HEK293T (cell line): ENCODE measurements at regions not wholly inside any gene's neighbourhood (a gene's known extent, or its start where the extent isn't known, plus 50 kb on each side); places are given as distances from the start of the nearest gene placed in this dataset.

Experiments used
- CTCF ChIA-PET: fragments of 350-600 bp; formaldehyde crosslinking; extraction: SDS; loops from one replicate; lab custom pipeline; 2021; ENCODE audit warnings: antibody characterized with exemption, inconsistent platforms; lab: Yijun Ruan, JAX
- POLR2A ChIA-PET: fragments of 350-600 bp; formaldehyde crosslinking; extraction: SDS; loops from one replicate; lab custom pipeline; 2020; ENCODE audit warnings: antibody characterized with exemption, inconsistent platforms; lab: Yijun Ruan, JAX
- DNase-seq: peaks from one replicate; pipeline ENCODE4 v3.0.0; 2012; ENCODE audit warnings: mixed read lengths; ENCODE audit errors: extremely low spot score
- ARNT ChIP-seq: fragments of 450-650 bp; IDR thresholded peaks from 2 replicates; pipeline ENCODE4 v1.6.1; 2017; ENCODE audit warnings: mild to moderate bottlenecking
- BHLHE40 ChIP-seq: fragments of 450-650 bp; IDR thresholded peaks from 2 replicates; pipeline ENCODE4 v1.6.1; 2016; ENCODE audit warnings: mild to moderate bottlenecking, moderate library complexity, borderline replicate concordance
- CTBP1 ChIP-seq: fragments of 450-650 bp; IDR thresholded peaks from 2 replicates; pipeline ENCODE4 v1.6.1; 2016; ENCODE audit warnings: borderline replicate concordance
- ELF4 ChIP-seq: fragments of 450-650 bp; IDR thresholded peaks from 2 replicates; pipeline ENCODE4 v1.6.1; 2017; ENCODE audit warnings: antibody characterized with exemption
- FOXA1 ChIP-seq: fragments of 450-650 bp; IDR thresholded peaks from 2 replicates; pipeline ENCODE4 v1.6.1; 2016; ENCODE audit warnings: mild to moderate bottlenecking
- FOXK2 ChIP-seq: fragments of 450-650 bp; IDR thresholded peaks from 2 replicates; pipeline ENCODE4 v1.6.1; 2016; ENCODE audit warnings: mild to moderate bottlenecking
- FOXM1 ChIP-seq: fragments of 450-650 bp; IDR thresholded peaks from 2 replicates; pipeline ENCODE4 v1.6.1; 2017; ENCODE audit warnings: mild to moderate bottlenecking, borderline replicate concordance
- HDGF ChIP-seq: fragments of 450-650 bp; IDR thresholded peaks from 2 replicates; pipeline ENCODE4 v1.6.1; 2017; ENCODE audit warnings: antibody characterized with exemption, borderline replicate concordance
- L3MBTL2 ChIP-seq: fragments of 450-650 bp; conservative IDR thresholded peaks from 2 replicates; pipeline ENCODE4 v1.6.1; 2016; ENCODE audit warnings: mild to moderate bottlenecking
- LEF1 ChIP-seq: fragments of 450-650 bp; IDR thresholded peaks from 2 replicates; pipeline ENCODE4 v1.6.1; 2017; ENCODE audit warnings: mild to moderate bottlenecking, borderline replicate concordance
- NFRKB ChIP-seq: fragments of 450-650 bp; IDR thresholded peaks from 2 replicates; pipeline ENCODE4 v1.6.1; 2016; ENCODE audit warnings: mild to moderate bottlenecking, moderate library complexity
- SP1 ChIP-seq: fragments of 450-650 bp; IDR thresholded peaks from 2 replicates; pipeline ENCODE4 v1.6.1; 2017
- SUZ12 ChIP-seq: fragments of 450-650 bp; IDR thresholded peaks from 2 replicates; pipeline ENCODE4 v1.6.1; 2016; ENCODE audit warnings: mild to moderate bottlenecking
- TARDBP ChIP-seq: fragments of 450-650 bp; IDR thresholded peaks from 2 replicates; pipeline ENCODE4 v1.6.1; 2016
- ZNF384 ChIP-seq: fragments of 450-650 bp; IDR thresholded peaks from 2 replicates; pipeline ENCODE4 v1.6.1; 2016
- TF ChIP-seq, protein P1 (sequence below): fragments of 450-650 bp; IDR thresholded peaks from 2 replicates; pipeline ENCODE4 v1.6.1; 2016

DNA sequence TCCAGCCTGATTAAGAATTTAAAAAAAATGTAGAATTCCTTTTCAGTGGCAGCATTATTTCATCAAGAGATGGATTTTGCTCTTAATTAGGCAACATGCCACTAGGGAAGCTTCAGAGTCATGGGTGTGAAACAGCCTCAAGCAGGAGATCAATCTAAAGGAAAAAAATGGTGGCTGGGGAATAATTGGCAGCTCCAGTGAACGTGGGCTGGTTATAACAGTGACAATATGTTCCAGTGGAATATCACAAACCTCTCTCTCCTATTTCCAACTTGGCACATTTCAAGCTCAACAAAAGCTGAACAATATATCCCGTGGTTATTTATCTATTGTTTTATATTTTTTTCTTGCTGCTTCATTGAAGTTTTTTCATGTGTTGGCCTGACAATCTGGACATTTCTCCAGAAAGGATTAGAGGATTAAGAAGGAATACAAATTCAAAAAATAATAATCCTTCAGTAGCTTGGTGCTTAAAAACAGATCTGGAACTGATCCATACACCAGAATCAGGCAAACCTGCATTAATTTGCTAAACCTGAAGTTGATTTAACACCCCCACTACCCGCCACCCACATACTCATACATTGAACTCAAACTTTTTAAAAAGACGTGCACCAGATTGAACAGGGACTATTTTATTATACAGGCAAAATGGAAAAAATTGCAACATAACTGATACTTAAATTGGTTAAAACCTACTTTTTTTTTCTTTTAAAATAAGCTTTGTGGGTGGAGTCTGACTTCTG, 255.9 kb upstream of the SPRED2 start:
- ChIA-PET CTCF (interaction anchor here (1.3 kb wide), 2 partner anchors 22 to 48 kb away, joined by 3 read pairs; no protein-coding TSS in a partner anchor), POLR2A (interaction anchor here (1.1 kb wide), 1 partner anchor 23 kb away, joined by 3 read pairs; no protein-coding TSS in a partner anchor)
- DNase-seq, result no peak
- TF ChIP-seq NFRKB (no peak), CTBP1 (no peak), ELF4 (no peak), SUZ12 (no peak), TARDBP (no peak), ARNT (no peak), L3MBTL2 (no peak), ZNF384 (no peak), BHLHE40 (no peak), FOXA1 (no peak), FOXK2 (no peak), SP1 (no peak), FOXM1 (no peak), LEF1 (no peak), HDGF (no peak)
- TF ChIP-seq, protein P1, sequence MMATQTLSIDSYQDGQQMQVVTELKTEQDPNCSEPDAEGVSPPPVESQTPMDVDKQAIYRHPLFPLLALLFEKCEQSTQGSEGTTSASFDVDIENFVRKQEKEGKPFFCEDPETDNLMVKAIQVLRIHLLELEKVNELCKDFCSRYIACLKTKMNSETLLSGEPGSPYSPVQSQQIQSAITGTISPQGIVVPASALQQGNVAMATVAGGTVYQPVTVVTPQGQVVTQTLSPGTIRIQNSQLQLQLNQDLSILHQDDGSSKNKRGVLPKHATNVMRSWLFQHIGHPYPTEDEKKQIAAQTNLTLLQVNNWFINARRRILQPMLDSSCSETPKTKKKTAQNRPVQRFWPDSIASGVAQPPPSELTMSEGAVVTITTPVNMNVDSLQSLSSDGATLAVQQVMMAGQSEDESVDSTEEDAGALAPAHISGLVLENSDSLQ, result no peak

DNA sequence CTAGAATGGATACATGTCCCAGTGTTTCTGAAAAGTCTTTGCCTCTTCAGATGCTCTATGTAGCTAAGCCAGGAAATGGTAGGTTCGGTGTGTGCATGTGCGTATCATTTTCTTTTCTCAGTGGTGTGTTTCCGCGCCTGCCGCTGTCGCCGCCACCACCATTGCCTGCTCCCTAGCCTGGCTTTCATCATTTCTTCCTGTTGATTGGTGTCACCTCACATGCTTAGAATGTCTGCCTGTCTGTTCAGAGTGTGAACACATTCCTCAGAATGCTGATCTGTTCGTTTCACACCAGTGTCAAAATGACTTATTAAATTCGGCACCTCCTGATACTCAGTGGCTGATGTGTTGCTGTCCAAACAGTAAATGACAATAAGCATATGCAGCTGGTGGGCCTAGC, 255.2 kb upstream of the SPRED2 start:
- CTCF ChIA-PET, result interaction anchor here (0.6 to 1.3 kb wide), 3 partner anchors 23 to 736 kb away, joined by 3 read pairs; no protein-coding TSS in a partner anchor
- TF ChIP-seq SP1, result no peak
- no peak for TF ChIP-seq TARDBP
- no peak for TF ChIP-seq FOXK2
- TF ChIP-seq L3MBTL2, result no peak
- TF ChIP-seq FOXA1, result no peak
- TF ChIP-seq, protein P1, result no peak
- no peak for TF ChIP-seq NFRKB
- TF ChIP-seq CTBP1, result no peak
- TF ChIP-seq BHLHE40, result no peak
- no peak for TF ChIP-seq ZNF384
- no peak for TF ChIP-seq LEF1
- TF ChIP-seq HDGF, result no peak
- TF ChIP-seq FOXM1, result no peak
- TF ChIP-seq ELF4, result no peak
- no peak for TF ChIP-seq ARNT
- no peak for TF ChIP-seq SUZ12
- DNase-seq, result no peak
- POLR2A ChIA-PET, result no interaction called here

DNA sequence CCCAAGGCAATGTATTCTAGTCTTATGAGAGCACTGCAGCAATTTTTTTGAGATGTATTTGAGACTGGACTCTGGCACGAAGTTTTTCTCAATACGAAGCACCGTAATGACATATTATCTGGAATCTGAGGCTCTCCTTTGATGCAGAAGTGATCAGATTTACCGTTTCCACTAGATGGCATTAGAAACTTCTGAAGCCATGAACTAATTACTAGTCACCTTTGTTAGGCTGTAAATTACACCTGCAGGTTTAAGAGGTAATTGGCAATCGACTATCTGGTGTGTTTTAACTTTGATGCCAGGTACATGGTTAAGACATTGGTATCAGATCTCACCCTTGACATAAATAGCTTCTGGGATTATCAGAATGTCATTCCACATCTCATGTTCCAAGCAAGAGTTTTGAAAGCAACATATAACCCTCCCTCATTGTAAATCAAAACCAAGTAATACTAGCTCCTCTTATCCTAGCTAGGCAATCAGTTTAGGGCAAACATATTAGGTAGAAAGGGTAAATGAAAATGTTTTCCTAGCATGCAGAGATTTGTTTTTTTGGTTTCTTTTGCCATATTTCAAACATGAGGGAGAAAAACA, 254.6 kb upstream of the SPRED2 start:
- ChIA-PET CTCF (interaction anchor here (0.6 to 1.3 kb wide), 3 partner anchors 11 to 737 kb away, joined by 3 read pairs; no protein-coding TSS in a partner anchor), POLR2A (no interaction called here)
- TF ChIP-seq HDGF, result no peak
- TF ChIP-seq CTBP1, result no peak
- TF ChIP-seq SUZ12, result no peak
- TF ChIP-seq BHLHE40, result no peak
- TF ChIP-seq TARDBP, result no peak
- no peak for TF ChIP-seq FOXM1
- TF ChIP-seq SP1, result no peak
- no peak for TF ChIP-seq ZNF384
- TF ChIP-seq, protein P1, result no peak
- TF ChIP-seq L3MBTL2, result no peak
- no peak for TF ChIP-seq FOXA1
- TF ChIP-seq ELF4, result no peak
- no peak for TF ChIP-seq LEF1
- no peak for TF ChIP-seq ARNT
- no peak for TF ChIP-seq NFRKB
- no peak for TF ChIP-seq FOXK2
- no peak for DNase-seq

DNA sequence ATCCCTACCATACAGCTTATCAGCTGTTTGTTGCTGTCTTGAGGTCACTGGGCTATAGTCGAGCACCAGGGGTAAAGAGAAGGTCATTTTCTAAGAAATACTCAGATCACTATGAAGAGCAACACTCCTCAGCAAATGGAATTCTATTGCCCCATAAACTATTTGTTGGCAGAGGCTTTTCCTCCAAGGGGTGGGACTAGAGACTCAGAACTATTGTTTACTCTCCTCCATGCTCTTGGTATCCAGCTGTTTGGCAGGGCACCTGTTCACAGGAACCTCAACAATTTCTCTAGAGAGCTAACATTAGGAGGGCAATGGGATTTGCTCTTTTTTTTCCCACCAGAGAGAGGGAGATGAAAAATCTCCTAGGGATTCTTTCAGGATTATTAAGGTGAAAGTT, 249.1 kb upstream of the SPRED2 start:
- no peak for DNase-seq
- ChIA-PET CTCF (interaction anchor here (0.6 kb wide), 1 partner anchor 537 kb away, joined by 3 read pairs; no protein-coding TSS in a partner anchor), POLR2A (no interaction called here)
- TF ChIP-seq TARDBP, result no peak

DNA sequence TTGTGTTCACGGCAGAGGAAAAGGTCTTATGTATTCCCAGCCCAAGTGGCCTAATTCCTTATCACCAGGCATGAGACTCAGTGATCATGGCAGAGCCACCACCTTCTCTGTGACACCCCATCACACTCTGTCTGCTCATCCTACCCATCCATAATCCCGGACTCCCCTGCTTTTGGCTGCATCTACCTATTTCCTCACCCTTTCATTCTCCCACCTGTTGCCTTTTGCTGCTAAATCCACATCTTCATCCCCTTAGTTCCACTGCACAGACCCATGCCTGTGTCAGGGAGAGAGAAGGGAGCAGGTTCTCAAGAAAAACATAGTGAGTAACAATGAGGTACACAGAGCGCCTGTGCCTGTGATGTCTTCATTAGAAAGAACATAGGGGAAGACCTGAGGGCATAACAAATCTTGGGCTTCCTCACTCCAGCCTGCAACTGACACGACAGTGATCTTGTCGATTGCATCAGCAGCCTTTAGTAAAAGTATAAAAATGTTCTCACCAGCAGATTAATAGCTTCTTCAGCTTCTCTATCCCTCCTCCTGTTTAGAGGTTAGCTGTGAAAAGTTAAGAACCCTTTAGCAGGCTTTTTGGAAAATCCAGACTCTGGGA, 246.5 kb upstream of the SPRED2 start:
- ChIA-PET POLR2A (no interaction called here), CTCF (interaction anchor here (0.6 kb wide), 1 partner anchor 12 kb away, joined by 3 read pairs; no protein-coding TSS in a partner anchor)
- TF ChIP-seq FOXM1 (no peak), ZNF384 (no peak), TARDBP (no peak)
- TF ChIP-seq, protein P1, result peak; percentile 76
- no peak for DNase-seq
